ENCODE measurements at regions not wholly inside any gene's neighbourhood (a gene's known extent, or its start where the extent isn't known, plus 50 kb on each side); places are given as distances from the start of the nearest gene placed in this dataset.

DNA sequence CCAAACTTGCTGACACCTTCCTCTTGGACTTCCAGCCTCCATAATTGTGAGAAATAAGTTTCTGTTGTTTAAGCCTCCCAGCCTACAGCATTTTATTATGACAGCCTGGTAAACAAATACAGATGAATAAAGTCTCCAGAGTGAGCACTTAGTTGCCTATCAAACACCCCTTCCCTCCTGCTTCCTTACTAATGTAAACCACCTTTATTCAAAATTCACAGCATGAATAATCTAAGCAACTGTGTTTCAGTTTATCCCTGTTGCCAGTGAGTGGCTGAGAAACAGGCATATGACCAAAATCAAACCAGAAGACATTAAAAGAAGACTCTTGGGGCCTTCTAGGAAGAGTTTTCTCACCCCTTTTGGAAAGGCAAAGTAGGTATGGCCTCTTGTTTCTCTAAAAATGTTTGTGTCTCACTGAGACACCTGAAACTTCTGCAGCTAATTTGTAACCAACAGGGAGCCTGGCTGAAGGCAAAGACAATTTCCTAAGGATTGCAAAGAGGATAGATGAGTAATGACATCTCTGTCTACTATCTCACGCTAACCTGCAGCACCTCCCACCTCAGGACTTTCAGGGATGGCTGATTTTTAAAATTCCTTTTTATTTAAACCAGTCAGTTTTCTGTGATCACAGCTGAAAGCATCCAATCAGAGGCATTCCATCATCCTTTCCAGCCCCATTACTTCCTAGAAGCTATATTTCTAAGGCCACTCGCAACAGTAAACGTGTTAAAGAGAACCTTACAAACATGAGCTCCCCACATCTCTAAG is 61.4 kb upstream of the LRRC55 start:
- 0 out of 2 replicates have a peak, but pooled peaks cover 5% of the 10 kb centered on the region for H3K27me3 ChIP-seq (replicated peaks)
- no peaks in the 10 kb centered on the region for H3K4me1 ChIP-seq (replicated peaks)
- no peaks in the 10 kb centered on the region; the same call in 1 of the 2 replicates for H3K9me3 ChIP-seq (replicated peaks)
- DNase-seq (ENCODE audit: low read depth in 1 of 2, low spot score in 2 of 2) = no peak
- no peaks in the 10 kb centered on the region for H3K36me3 ChIP-seq
- H3K4me3 ChIP-seq = no peak overlapping the region
- no peak overlapping the region for H3K27ac ChIP-seq

DNA sequence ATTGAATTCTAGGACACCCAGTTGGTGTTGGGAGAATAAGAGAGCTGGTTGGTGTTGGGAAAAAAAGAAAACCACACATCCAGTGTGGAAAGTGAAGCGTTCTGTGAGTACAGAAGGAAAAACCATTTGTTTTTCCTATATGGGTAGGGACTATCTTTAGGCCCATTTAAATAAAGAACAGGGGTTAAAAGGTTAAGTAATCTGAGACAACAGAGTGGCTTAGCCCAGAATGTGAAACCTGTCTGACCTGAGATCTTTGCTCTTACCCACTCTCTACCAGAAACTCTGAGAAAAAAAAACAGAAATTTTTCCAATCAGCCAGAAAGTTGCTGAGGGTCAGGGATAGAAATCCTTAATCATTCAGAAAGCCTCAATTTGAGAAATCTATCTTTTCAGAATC is 59.8 kb upstream of the LRRC55 start:
- Histone ChIP-seq H3K4me3 (no peak overlapping the region), H3K27ac (no peak overlapping the region), H3K27me3 (replicated peaks) (0 out of 2 replicates have a peak, but pooled peaks cover 7% of the 10 kb centered on the region), H3K4me1 (replicated peaks) (no peaks in the 10 kb centered on the region), H3K9me3 (replicated peaks) (no peaks in the 10 kb centered on the region; the same call in 1 of the 2 replicates), H3K36me3 (no peaks in the 10 kb centered on the region)
- DNase-seq (ENCODE audit: low read depth in 1 of 2, low spot score in 2 of 2) = no peak

DNA sequence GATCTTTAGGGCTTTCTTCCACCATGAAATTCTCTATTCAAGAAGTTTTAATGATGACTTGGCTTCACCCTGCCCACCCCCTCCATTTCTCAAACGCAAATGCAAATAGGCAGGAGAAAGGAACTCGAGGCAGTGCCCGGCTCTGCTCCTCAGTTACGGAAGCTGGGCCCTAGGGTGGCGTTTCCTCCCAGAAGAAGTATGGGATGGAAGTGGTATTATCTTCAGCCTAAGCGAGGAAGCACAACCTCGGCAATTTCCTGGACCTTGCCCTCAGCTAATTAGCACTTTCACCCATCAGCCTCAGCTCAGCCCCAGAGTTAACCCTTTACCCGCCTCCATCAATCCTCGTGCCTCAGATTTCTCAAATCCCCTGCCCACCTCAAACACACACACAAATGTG is 58.2 kb upstream of the LRRC55 start:
- Histone ChIP-seq H3K9me3 (replicated peaks) (no peaks in the 10 kb centered on the region; the same call in 1 of the 2 replicates), H3K27ac (no peak overlapping the region), H3K4me1 (replicated peaks) (no peaks in the 10 kb centered on the region), H3K4me3 (no peak overlapping the region), H3K27me3 (replicated peaks) (0 out of 2 replicates have a peak, but pooled peaks cover 5% of the 10 kb centered on the region), H3K36me3 (no peaks in the 10 kb centered on the region)
- DNase-seq (ENCODE audit: low read depth in 1 of 2, low spot score in 2 of 2) = no peak

DNA sequence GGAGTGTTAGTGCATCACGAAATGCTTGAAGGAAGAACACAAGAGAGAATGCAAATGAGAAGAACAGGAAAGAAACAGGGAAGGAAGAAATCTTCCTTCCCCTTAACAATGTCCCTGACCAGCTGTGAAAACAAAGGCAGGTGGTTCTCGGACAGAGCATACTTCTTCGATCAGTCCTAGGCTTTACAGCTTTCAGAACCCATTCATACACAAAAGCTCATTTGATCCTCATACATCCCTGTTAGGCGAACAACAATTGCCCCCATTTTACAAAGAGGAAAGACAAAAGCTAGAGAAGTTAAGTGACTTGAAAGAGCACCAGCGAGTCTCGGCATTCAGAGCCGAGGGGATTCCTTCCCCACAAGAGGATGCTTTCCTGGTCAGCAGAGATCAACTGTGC is 57.2 kb upstream of the LRRC55 start:
- Histone ChIP-seq H3K4me3 (no peak overlapping the region), H3K36me3 (no peaks in the 10 kb centered on the region), H3K27ac (no peak overlapping the region), H3K4me1 (replicated peaks) (no peaks in the 10 kb centered on the region), H3K9me3 (replicated peaks) (no peaks in the 10 kb centered on the region; the same call in 1 of the 2 replicates), H3K27me3 (replicated peaks) (0 out of 2 replicates have a peak, but pooled peaks cover 5% of the 10 kb centered on the region)
- DNase-seq (ENCODE audit: low read depth in 1 of 2, low spot score in 2 of 2) = no peak

DNA sequence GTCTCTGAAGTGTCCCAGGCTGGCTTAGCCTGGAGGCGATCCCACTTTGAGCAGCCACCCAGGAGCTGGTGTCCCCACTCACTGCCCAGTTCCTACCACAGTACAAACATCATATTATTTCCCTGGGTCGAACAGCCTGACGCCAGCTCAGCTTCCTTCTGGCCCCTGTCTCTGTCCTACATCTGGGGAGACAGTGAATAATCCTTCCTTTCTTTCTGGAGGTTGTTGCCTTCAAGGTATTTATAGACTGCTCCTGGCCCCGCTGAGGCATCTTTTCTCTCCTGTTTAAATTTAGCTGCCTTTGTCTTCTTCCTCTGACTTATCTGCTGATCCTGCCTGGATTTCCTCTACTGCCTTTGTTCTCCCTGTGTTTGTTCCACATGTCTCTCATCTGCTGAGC is 56.8 kb upstream of the LRRC55 start:
- DNase-seq (ENCODE audit: low read depth in 1 of 2, low spot score in 2 of 2) = no peak
- Histone ChIP-seq H3K27me3 (replicated peaks) (0 out of 2 replicates have a peak, but pooled peaks cover 5% of the 10 kb centered on the region), H3K9me3 (replicated peaks) (no peaks in the 10 kb centered on the region; the same call in 1 of the 2 replicates), H3K4me1 (replicated peaks) (no peaks in the 10 kb centered on the region), H3K4me3 (no peak overlapping the region), H3K27ac (no peak overlapping the region), H3K36me3 (no peaks in the 10 kb centered on the region)

DNA sequence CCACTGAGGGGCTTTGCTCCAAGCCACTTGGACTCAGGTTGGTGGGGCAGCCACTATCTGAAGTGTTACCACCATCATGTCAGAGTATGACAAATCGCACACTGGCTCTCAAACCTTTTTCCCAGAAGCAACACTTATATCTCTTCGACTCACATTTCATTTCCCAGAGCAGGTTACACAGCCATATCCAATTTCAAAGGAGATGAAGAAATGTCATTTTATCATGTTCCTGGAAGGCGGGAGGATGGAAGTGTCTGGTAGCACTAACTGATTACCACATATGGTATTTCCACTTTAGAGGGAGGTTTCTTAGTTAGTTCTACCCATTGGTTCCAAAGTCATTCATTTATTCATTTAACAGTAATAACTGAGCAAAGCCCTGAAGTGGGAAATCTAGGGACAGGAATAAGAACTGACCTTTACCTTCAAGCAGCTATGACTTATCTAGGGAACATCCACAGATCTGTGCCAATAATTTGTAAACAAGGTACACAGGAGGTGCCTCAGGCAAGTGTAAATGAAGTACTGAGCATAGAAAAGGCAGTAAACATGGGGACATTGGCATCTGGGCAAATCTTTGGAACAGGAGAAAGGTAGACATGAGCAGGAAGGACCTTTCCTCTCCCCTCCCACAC is 54.9 kb upstream of the LRRC55 start:
- Histone ChIP-seq H3K4me3 (no peak overlapping the region), H3K27me3 (replicated peaks) (0 out of 2 replicates have a peak, but pooled peaks cover 5% of the 10 kb centered on the region), H3K9me3 (replicated peaks) (no peaks in the 10 kb centered on the region)

DNA sequence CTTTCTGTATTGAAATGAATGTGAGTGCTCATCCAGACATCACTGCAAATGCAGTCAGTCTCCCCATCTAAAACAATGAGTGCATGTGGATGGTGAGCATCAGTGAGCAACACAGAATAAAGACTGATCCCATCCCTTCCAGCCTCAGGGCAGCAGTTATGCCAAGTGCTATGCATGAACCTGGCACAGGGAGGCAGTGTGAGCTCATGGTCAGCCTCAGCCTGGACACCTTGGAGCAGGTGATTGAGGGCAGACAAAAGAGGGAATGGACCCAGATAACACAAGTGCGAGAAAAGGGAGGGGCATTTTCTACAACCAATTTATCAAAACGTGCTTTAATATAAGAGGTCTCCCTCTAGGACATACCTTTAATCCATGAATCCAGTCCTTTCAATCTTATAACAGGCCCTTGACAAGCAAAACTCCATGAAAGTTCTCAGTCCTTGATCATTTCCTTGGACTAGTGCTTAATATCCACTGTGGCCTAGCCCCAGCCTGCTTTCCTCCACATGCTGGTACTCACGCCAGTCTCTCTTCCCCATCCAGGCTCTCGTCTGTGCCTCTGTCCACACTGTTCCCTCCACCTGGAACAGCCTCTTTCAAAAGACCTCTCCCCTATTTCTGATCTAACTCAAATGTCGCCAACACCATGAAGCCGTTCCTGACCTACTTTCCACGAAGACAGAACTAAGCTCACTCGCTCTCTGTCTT is 50.5 kb upstream of the LRRC55 start:
- Histone ChIP-seq H3K36me3 (no peaks in the 10 kb centered on the region), H3K27me3 (replicated peaks) (no peaks in the 10 kb centered on the region), H3K9me3 (replicated peaks) (no peaks in the 10 kb centered on the region), H3K27ac (no peak overlapping the region), H3K4me3 (no peak overlapping the region), H3K4me1 (replicated peaks) (no peaks in the 10 kb centered on the region)
- peak in 1 of 2 experiments; percentile 9 for DNase-seq (ENCODE audit: low read depth in 1 of 2, low spot score in 2 of 2)

More for the DNA sequence above, 54.9 kb upstream of the LRRC55 start:
- Histone ChIP-seq H3K27ac (no peak overlapping the region), H3K4me1 (replicated peaks) (no peaks in the 10 kb centered on the region), H3K36me3 (no peaks in the 10 kb centered on the region)
- DNase-seq (ENCODE audit: low read depth in 1 of 2, low spot score in 2 of 2) = no peak
